ENCODE measurements at regions not wholly inside any gene's neighbourhood (a gene's known extent, or its start where the extent isn't known, plus 50 kb on each side); places are given as distances from the start of the nearest gene placed in this dataset.

DNA sequence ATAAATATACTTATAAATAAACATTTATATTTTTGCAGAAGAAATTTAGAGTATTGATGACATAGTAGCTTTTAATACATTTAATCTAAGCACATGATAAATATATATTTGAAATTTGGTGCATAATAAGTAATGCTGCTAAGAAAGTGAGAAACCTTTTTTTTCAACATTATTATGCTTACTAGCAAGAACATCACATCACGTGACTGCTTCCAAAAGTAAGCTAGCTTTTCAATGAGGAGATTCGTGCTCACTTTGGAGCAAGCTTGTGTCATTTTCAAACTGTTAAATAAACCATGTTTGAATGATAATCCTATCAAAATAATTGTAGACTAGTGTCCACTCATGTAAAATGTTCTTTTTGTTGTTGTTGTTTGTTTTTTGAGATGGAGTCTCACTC, 109.0 kb upstream of the SLC4A7 start:
- DNase-seq (ENCODE audit: low spot score), result no peak
- H3K27ac ChIP-seq, result no peak overlapping the region
- no peaks in the 10 kb centered on the region for H3K4me1 ChIP-seq (replicated peaks)
- intact Hi-C loops (cut with DNase I), result loop anchor here (5.0 to 10.0 kb wide), 2 partner anchors 39 to 108 kb away; partner anchors contain the start of gene SLC4A7
- H3K4me3 ChIP-seq, result no peak overlapping the region
- no peaks in the 10 kb centered on the region for H3K36me3 ChIP-seq
- H3K9me3 ChIP-seq, result no peaks in the 10 kb centered on the region
- 86% methylated on average over 2 of the region's 2 CpGs for WGBS
- H3K27me3 ChIP-seq (replicated peaks; ENCODE audit: insufficient read depth), result no peaks in the 10 kb centered on the region
- TF ChIP-seq CTCF (IDR thresholded peaks at IDR 0.05), result no peak
- TF ChIP-seq POLR2A (IDR thresholded peaks at IDR 0.05), result no peak
- TF ChIP-seq POLR2AphosphoS5 (IDR thresholded peaks at IDR 0.05), result no peak

DNA sequence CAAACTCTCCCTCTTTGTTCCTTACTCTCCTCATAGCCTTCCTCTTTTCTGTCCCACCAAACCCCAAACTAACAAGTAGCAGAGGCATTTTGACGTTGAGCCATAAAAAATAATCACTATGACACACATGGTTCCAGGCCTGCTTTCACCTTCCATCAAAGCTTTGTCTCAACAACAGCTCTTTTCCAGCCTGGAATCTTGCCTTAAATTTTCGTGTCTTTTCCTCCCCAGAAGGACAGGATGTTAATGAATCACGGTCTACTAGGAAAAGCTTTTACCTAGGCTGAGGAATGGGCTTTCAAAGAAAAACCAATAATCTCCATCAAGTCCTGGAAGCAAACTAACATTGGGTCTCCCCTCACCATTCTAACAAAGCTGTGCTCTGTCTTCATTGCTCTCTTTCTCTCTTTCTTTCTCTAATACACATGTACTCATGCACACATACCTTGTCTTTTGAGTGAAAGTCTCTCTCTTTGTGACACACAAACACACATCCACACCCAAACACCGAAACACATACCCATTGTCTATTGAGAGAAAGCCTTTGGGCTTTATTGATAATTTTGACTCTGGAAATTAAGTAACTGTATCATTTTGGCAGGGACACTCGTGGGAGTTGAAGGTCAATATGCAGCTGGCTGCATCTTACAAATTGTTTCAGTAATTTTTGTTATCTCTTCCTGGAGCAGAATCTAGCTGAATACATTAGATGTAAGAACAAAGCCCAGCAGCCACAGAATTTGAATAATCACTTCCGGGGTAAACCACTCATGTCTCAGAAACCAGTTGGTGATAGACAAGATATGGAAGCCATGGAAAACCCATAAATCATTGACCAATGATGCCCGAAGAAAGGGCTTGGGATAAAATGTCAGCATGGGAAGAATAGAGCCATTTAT, 107.4 kb upstream of the SLC4A7 start:
- WGBS, result 52% methylated on average over 7 of the region's 7 CpGs
- intact Hi-C loops (cut with DNase I), result loop anchor here (5.0 to 10.0 kb wide), 2 partner anchors 41 to 107 kb away; partner anchors contain the start of gene SLC4A7
- Histone ChIP-seq H3K36me3 (no peaks in the 10 kb centered on the region), H3K27ac (peak overlapping the region in 1 of 2 donors; percentile 59), H3K4me3 (no peak overlapping the region), H3K9me3 (no peaks in the 10 kb centered on the region), H3K4me1 (replicated peaks) (no peaks in the 10 kb centered on the region), H3K27me3 (replicated peaks; ENCODE audit: insufficient read depth) (no peaks in the 10 kb centered on the region)
- TF ChIP-seq POLR2A (IDR thresholded peaks at IDR 0.05), result no peak
- no peak for TF ChIP-seq POLR2AphosphoS5 (IDR thresholded peaks at IDR 0.05)
- no peak for TF ChIP-seq CTCF (IDR thresholded peaks at IDR 0.05)
- no peak for DNase-seq (ENCODE audit: low spot score)

DNA sequence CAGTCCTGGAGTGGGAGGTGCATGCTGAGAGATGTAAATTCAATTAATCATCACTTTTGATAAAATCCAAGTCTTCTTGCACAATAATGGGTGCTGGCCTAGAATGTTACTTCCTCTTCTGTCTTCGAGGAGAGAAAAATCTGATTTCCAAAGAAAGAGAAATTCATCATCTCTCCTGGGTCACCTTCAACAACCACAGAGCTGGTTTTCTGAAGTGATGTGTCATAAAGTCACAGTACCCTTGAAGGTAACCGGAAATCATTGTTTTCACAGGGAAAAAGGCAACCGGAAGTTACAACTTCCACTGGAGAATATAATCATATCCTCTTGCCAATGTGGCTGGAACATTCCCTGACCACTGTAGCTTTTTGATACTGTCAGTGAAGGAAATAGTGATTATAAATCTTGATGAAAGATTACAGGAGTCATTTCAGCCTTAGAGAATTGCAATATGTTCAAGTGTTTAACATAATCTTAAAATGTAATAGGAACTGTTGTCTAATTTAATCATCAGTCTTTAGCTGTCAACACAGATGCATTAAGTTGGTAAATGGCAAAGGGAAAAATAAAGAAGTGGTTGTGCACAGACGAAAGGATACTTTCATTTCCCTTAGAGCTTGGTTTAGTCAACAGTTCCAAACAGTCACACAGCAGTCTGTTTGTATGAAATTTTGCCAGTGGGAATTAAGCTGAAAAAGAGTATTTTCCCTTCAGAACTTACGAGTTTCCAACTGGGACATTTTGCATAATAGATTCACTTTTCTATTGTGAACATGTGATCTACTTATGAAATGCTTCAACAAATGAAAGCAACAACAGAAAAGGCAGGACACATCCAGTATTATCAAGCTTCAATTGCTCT, 106.5 kb upstream of the SLC4A7 start:
- H3K9me3 ChIP-seq, result no peaks in the 10 kb centered on the region
- TF ChIP-seq POLR2AphosphoS5 (IDR thresholded peaks at IDR 0.05), result no peak
- TF ChIP-seq CTCF (IDR thresholded peaks at IDR 0.05), result no peak
- no peak for TF ChIP-seq POLR2A (IDR thresholded peaks at IDR 0.05)

DNA sequence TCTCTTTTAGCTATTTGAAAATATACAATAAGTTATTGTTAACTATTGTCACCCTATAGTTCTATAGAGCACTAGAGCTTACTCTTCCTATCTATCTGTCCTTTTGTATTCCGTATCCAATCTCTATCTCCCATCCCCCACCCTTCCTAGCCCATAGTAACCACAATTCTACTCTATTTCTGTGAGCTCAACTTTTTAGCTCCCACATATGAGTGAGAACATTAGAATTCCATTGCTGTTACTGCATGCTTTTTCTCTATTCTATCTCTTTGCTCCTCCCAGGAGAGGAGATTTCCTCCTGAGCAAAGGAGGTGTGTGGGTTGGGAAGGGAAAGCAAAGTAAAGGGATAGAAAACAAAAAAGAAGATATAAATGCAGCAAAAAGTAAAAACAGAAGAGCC, 105.6 kb upstream of the SLC4A7 start:
- intact Hi-C loops (cut with DNase I), result loop anchor here (5.0 to 10.0 kb wide), 2 partner anchors 43 to 105 kb away; partner anchors contain the start of gene SLC4A7
- Histone ChIP-seq H3K27me3 (replicated peaks; ENCODE audit: insufficient read depth) (no peaks in the 10 kb centered on the region), H3K9me3 (no peaks in the 10 kb centered on the region), H3K36me3 (no peaks in the 10 kb centered on the region), H3K4me3 (no peak overlapping the region), H3K27ac (peak overlapping the region in 1 of 2 donors; percentile 17), H3K4me1 (replicated peaks) (no peaks in the 10 kb centered on the region)
- TF ChIP-seq POLR2A (IDR thresholded peaks at IDR 0.05) (no peak), CTCF (IDR thresholded peaks at IDR 0.05) (no peak)
- DNase-seq (ENCODE audit: low spot score), result no peak
- WGBS, result 88% methylated on average over 1 of the region's 1 CpG

More for the DNA sequence above, 106.5 kb upstream of the SLC4A7 start:
- Histone ChIP-seq H3K4me3 (no peak overlapping the region), H3K4me1 (replicated peaks) (no peaks in the 10 kb centered on the region), H3K36me3 (no peaks in the 10 kb centered on the region), H3K27me3 (replicated peaks; ENCODE audit: insufficient read depth) (no peaks in the 10 kb centered on the region), H3K27ac (peak overlapping the region in 1 of 2 donors; percentile 59)
- intact Hi-C loops (cut with DNase I), result loop anchor here (5.0 to 10.0 kb wide), 2 partner anchors 42 to 106 kb away; partner anchors contain the start of gene SLC4A7
- 26% methylated on average over 5 of the region's 5 CpGs for WGBS
- DNase-seq (ENCODE audit: low spot score), result no peak
